Lower leg skin (tissue), 4 donors: ENCODE measurements at regions not wholly inside any gene's neighbourhood (a gene's known extent, or its start where the extent isn't known, plus 50 kb on each side); places are given as distances from the start of the nearest gene placed in this dataset.

Experiments used
- DNase-seq, 2 donors: peaks; one replicate each; pipeline ENCODE4 v3.0.0-alpha.2; 2019; ENCODE audit warnings: low spot score in 2 of 2
- H3K4me3 ChIP-seq: fragments of 200-600 bp; sonication (generic); 2 replicates; pipeline ENCODE4 v1.5.1; 2017; ENCODE audit warnings: mild to moderate bottlenecking, low read depth; ENCODE audit not compliant: poor library complexity, severe bottlenecking
- POLR2A ChIP-seq, 2 donors: fragments of 450-650 bp; IDR thresholded peaks; one replicate each; pipeline ENCODE4 v1.6.1; 2016 to 2017; ENCODE audit warnings: antibody characterized with exemption in 2 of 2, mild to moderate bottlenecking in 1 of 2, moderate library complexity in 1 of 2
- WGBS, 2 donors: methylation state at CpG; one replicate each; pipeline ENCODE4 v1.1.5; 2018; 5-methylcytosine and 5-hydroxymethylcytosine counted together
- intact Hi-C: fragments of 100-400 bp; cut with DNase I; formaldehyde crosslinking; loops from one replicate; pipeline ENCODE4 v1.15.0; 2023; ENCODE audit warnings: low total_unique reads
- TF ChIP-seq, protein P1 (sequence below), 3 donors: fragments of 450-650 bp; IDR thresholded peaks; one replicate each; pipeline ENCODE4 v1.5.1; 2016; ENCODE audit warnings: antibody characterized with exemption in 3 of 3, mild to moderate bottlenecking in 3 of 3, moderate library complexity in 2 of 3

DNA sequence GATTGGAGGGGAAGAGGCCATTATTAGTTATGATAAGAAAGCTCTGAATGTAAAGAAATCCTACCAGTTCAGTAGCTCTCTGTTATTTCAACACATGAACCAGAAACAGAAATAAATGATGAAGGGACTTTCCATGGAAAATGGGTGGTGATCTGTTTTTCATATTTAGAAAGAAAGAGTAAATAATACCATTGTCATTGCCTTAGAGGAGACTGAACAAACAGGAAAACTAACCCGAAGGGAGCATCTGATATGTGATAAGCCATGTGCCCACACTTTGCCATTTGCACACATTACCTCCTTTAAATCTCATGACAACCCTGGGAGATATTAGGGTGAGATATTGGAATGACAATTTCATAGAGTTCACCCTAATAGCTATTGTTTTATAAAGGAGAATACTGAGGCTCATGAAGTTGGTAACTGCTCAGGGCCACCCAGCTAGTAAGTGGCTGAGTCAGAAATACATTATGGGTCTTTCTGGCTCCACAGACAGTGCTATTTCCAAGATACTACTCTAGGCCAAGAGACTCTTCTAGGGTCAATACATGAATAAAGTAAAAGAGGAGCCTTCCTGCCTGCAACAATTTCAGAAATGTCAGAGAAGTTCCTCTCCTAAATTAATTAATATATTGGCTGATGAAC is 111.0 kb upstream of the SLIT3 start:
- H3K4me3 ChIP-seq: no peak overlapping the region
- no peak for DNase-seq
- WGBS, 2 donors: 34 to 45% methylated on average over 1 of the region's 1 CpG
- intact Hi-C loops: no loop called here
- TF ChIP-seq POLR2A (IDR thresholded peaks at IDR 0.05): no peak
- TF ChIP-seq, protein P1, sequence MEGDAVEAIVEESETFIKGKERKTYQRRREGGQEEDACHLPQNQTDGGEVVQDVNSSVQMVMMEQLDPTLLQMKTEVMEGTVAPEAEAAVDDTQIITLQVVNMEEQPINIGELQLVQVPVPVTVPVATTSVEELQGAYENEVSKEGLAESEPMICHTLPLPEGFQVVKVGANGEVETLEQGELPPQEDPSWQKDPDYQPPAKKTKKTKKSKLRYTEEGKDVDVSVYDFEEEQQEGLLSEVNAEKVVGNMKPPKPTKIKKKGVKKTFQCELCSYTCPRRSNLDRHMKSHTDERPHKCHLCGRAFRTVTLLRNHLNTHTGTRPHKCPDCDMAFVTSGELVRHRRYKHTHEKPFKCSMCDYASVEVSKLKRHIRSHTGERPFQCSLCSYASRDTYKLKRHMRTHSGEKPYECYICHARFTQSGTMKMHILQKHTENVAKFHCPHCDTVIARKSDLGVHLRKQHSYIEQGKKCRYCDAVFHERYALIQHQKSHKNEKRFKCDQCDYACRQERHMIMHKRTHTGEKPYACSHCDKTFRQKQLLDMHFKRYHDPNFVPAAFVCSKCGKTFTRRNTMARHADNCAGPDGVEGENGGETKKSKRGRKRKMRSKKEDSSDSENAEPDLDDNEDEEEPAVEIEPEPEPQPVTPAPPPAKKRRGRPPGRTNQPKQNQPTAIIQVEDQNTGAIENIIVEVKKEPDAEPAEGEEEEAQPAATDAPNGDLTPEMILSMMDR (IDR thresholded peaks at IDR 0.05): no peak

DNA sequence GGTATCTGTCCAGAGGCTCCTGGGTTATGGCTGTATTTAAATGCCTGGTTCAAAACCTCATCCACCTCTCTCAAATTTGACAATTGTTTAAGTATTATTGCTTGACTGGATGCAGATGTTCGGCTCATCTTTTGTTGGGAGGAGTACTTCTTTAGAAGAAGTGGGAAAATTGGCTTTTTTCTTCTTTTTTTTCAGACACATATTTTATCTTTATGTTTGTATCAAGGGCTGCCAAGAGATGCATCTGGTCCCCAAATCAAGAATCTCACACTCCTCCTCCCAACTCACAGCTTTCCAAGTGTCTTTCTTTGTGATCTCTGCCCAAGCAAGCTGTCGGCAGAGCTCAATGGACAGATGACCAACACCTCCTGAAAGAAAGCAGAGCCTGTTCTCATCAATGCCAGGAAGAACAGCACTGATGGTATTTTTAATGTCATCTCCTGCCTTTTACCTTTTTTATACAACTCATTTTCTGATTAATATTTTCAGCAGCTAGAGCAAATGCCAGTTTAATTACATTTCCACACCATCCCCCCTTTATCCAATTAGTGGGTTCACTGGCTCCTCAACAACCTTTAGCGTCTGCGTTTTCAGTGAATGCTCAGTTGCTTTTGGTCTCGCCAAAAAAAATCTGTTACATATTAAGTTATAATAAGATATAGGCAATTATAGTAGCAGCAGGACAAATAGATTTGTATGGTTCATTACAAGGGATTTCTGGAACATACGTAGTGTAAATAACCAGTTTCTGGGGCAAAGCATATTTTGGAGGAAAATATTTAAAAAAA is 110.3 kb upstream of the SLIT3 start:
- TF ChIP-seq, protein P1 (IDR thresholded peaks at IDR 0.05): no peak
- no peak for TF ChIP-seq POLR2A (IDR thresholded peaks at IDR 0.05)
- intact Hi-C loops: no loop called here
- no peak overlapping the region for H3K4me3 ChIP-seq
- no peak for DNase-seq
- WGBS, 2 donors: 57 to 59% methylated on average over 6 of the region's 6 CpGs

DNA sequence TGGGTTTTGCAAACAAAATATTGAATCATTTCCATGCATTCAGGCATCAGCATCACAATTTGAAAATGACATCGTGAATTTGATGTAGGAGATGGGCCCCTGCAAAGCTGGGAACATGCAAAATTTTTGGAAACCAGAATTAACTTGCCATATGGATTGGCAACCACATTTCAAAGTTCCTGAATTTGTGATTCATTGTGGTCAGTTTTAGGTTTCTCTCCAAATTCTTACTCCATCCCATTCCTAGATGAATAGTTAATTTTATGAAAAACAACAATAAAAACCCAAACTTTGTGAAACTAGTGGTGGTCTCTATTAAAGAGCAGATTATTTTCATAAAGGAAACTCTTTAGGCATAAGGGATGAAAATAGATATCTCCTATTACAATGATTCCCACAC is 107.8 kb upstream of the SLIT3 start:
- WGBS, 2 donors: 58 to 66% methylated on average over 1 of the region's 1 CpG
- no peak overlapping the region for H3K4me3 ChIP-seq
- TF ChIP-seq, protein P1 (IDR thresholded peaks at IDR 0.05): no peak
- no peak for TF ChIP-seq POLR2A (IDR thresholded peaks at IDR 0.05)
- DNase-seq: no peak
- intact Hi-C loops: no loop called here

DNA sequence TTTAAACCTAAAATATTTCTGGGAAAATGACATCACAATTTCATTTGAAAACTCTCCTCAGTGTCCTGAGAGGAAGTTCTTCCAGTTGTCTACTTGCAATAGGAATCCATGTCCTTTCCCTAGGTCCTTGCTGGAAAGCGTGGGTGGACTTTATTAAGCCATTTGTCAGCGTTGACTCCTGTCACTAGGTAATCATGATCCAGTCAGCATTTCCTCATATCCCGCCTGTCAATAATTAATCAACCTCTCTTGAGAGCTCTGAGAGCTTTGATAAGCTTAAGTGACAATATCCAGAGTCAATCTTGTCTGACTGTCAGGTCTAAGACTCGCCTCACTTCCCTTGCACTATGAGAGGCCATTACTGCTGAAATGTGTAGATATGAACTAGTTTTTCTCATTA is 107.2 kb upstream of the SLIT3 start:
- 66 to 93% methylated on average over 4 of the region's 4 CpGs for WGBS, 2 donors
- no peak for DNase-seq
- H3K4me3 ChIP-seq: no peak overlapping the region
- intact Hi-C loops: no loop called here
- no peak for TF ChIP-seq POLR2A (IDR thresholded peaks at IDR 0.05)
- TF ChIP-seq, protein P1 (IDR thresholded peaks at IDR 0.05): no peak

DNA sequence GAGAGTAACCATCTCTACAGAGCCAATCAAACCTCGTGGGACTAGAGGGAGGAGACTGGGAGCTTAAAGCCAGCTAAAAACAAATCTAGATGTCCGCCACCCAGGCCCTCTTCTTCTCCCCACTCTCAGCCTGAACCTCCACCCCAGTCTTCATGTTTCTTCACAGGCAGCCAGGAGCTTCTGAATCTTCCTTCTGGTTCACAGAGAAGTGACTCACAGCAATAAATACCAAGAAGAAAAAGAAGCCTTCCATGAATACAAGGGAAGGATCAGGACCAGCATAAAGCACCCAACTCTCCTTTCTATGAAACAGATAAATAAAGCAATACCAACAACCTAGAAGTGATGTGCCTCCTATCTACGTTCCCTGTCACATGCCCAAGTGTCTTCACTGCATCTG is 103.3 kb upstream of the SLIT3 start:
- no peak for DNase-seq
- WGBS, 2 donors: 57% methylated on average over 3 of the region's 3 CpGs
- intact Hi-C loops: no loop called here
- TF ChIP-seq, protein P1 (IDR thresholded peaks at IDR 0.05): no peak
- TF ChIP-seq POLR2A (IDR thresholded peaks at IDR 0.05): no peak
- H3K4me3 ChIP-seq: no peak overlapping the region
